HG02623 (cell line): ENCODE measurements at regions not wholly inside any gene's neighbourhood (a gene's known extent, or its start where the extent isn't known, plus 50 kb on each side); places are given as distances from the start of the nearest gene placed in this dataset.
"Not testable (repeated sequence)": the region's sequence is repeated elsewhere in the genome, so short reads cannot be mapped to it uniquely, and the experiment has no call there.

Source experiments
- ATAC-seq: cut with Tn5 transposase; IDR thresholded peaks from one replicate; pipeline ENCODE4 v1.9.1; 2021; ENCODE audit warnings: moderate library complexity; ENCODE audit not compliant: unreplicated experiment

- no peak for ATAC-seq
These were observed 305.8 kb upstream of the GULP1 start for GRCh38 chr2:187985923-187986322.

- ATAC-seq = no peak
These were observed 305.1 kb upstream of the GULP1 start for GRCh38 chr2:187986390-187987105.

GRCh38 chr2:187988348-187988747, 303.3 kb upstream of the GULP1 start:
- no peak for ATAC-seq

GRCh38 chr2:187989925-187990623, 301.6 kb upstream of the GULP1 start:
- ATAC-seq = no peak

- ATAC-seq = no peak
These were observed 300.3 kb upstream of the GULP1 start for GRCh38 chr2:187991389-187991788.

- no peak for ATAC-seq
These were observed 297.0 kb upstream of the GULP1 start for GRCh38 chr2:187994464-187995331.

GRCh38 chr2:187995556-187995955, 296.1 kb upstream of the GULP1 start:
- no peak for ATAC-seq

- no peak for ATAC-seq
These were observed 295.0 kb upstream of the GULP1 start for GRCh38 chr2:187996630-187997029.

GRCh38 chr2:188000189-188000588, 291.5 kb upstream of the GULP1 start:
- no peak for ATAC-seq

GRCh38 chr2:188003800-188004199, 287.9 kb upstream of the GULP1 start:
- no peak for ATAC-seq

GRCh38 chr2:188013767-188014166, 277.9 kb upstream of the GULP1 start:
- no peak for ATAC-seq

GRCh38 chr2:188016917-188017316, 274.8 kb upstream of the GULP1 start:
- ATAC-seq = no peak

GRCh38 chr2:188022389-188022788, 269.3 kb upstream of the GULP1 start:
- ATAC-seq = no peak

- ATAC-seq = no peak
These were observed 268.6 kb upstream of the GULP1 start for GRCh38 chr2:188023035-188023434.

GRCh38 chr2:188024811-188025210, 266.9 kb upstream of the GULP1 start:
- no peak for ATAC-seq

- no peak for ATAC-seq
These were observed 262.9 kb upstream of the GULP1 start for GRCh38 chr2:188028739-188029138.

- no peak for ATAC-seq
These were observed 259.4 kb upstream of the GULP1 start for GRCh38 chr2:188032306-188032705.

GRCh38 chr2:188032786-188033185, 258.9 kb upstream of the GULP1 start:
- no peak for ATAC-seq

GRCh38 chr2:188033240-188033639, 258.4 kb upstream of the GULP1 start:
- not testable (repeated sequence) for ATAC-seq

GRCh38 chr2:188034102-188034501, 257.6 kb upstream of the GULP1 start:
- not testable (repeated sequence) for ATAC-seq

GRCh38 chr2:188035377-188035776, 256.3 kb upstream of the GULP1 start:
- ATAC-seq = not testable (repeated sequence)

GRCh38 chr2:188036786-188037185, 254.9 kb upstream of the GULP1 start:
- ATAC-seq = not testable (repeated sequence)
